IMR-90 (cell line): ENCODE measurements at regions not wholly inside any gene's neighbourhood (a gene's known extent, or its start where the extent isn't known, plus 50 kb on each side); places are given as distances from the start of the nearest gene placed in this dataset.

Experiments used
- ATAC-seq: fragments of 200-7000 bp; cut with Tn5 transposase; 2 replicates; pipeline ENCODE4 v1.9.1; 2020; ENCODE audit warnings: low read depth, mild to moderate bottlenecking, moderate library complexity
- BruUV-seq: library from RNA; stranded (reverse); fragments of 400-500 nt; replicated peaks from 2 replicates; lab custom pipeline; 2021; lab: Mats Ljungman, UMichigan
- CTCF ChIA-PET: fragments of 300-600 bp; formaldehyde crosslinking; extraction: SDS; loops from one replicate; lab custom pipeline; 2021; ENCODE audit warnings: antibody characterized with exemption; lab: Yijun Ruan, JAX
- POLR2A ChIA-PET: fragments of 300-600 bp; sonication (Branson Sonifier 250); formaldehyde crosslinking; loops from one replicate; lab custom pipeline; 2022; ENCODE audit warnings: antibody characterized with exemption; ENCODE audit not compliant: unreplicated experiment; lab: Charles Lee
- DNase-seq: peaks from one replicate; pipeline ENCODE4 v3.0.0; 2013
- H2AFZ ChIP-seq: replicated peaks from 2 replicates; pipeline ENCODE3; 2013; ENCODE audit warnings: low read length, mild to moderate bottlenecking; ENCODE audit not compliant: poor library complexity
- H2AK5ac ChIP-seq: 2 replicates; pipeline ENCODE4 v1.6.1; 2013; ENCODE audit warnings: low read depth, low read length, inconsistent platforms
- H2AK9ac ChIP-seq: replicated peaks from 2 replicates; pipeline ENCODE3; 2013; ENCODE audit warnings: mild to moderate bottlenecking, low read depth, low read length, moderate library complexity; ENCODE audit not compliant: poor library complexity
- H2BK120ac ChIP-seq: 2 replicates; pipeline ENCODE4 v1.6.1; 2013; ENCODE audit warnings: low read depth, low read length, inconsistent platforms
- H2BK15ac ChIP-seq: 3 replicates; pipeline ENCODE4 v1.6.1; 2013; ENCODE audit warnings: low read depth, low read length, inconsistent platforms
- H2BK20ac ChIP-seq: 2 replicates; pipeline ENCODE4 v1.6.1; 2013; ENCODE audit warnings: low read depth, mild to moderate bottlenecking, inconsistent platforms, low read length, moderate library complexity
- H2BK5ac ChIP-seq: 2 replicates; pipeline ENCODE4 v1.6.1; 2013; ENCODE audit warnings: mild to moderate bottlenecking, low read depth, low read length, inconsistent platforms; ENCODE audit not compliant: poor library complexity, severe bottlenecking
- H3K14ac ChIP-seq: replicated peaks from 2 replicates; pipeline ENCODE4 v1.6.1; 2013; ENCODE audit warnings: low read depth, low read length, inconsistent platforms
- H3K18ac ChIP-seq: 2 replicates; pipeline ENCODE4 v1.6.1; 2013; ENCODE audit warnings: low read depth, low read length, control low read depth
- H3K23ac ChIP-seq: 2 replicates; pipeline ENCODE4 v1.6.1; 2013; ENCODE audit warnings: low read depth, low read length, inconsistent platforms
- H3K27ac ChIP-seq: 2 replicates; pipeline ENCODE4 v1.5.1; 2013; ENCODE audit warnings: mild to moderate bottlenecking, control low read depth, low read length; ENCODE audit not compliant: insufficient read depth
- H3K27me3 ChIP-seq: 2 replicates; pipeline ENCODE4 v1.6.1; 2013; ENCODE audit warnings: low read length; ENCODE audit not compliant: control insufficient read depth, insufficient read depth
- H3K36me3 ChIP-seq: 2 replicates; pipeline ENCODE4 v1.6.1; 2013; ENCODE audit warnings: low read length, mixed read lengths; ENCODE audit not compliant: control insufficient read depth, insufficient read depth
- H3K4ac ChIP-seq: 2 replicates; pipeline ENCODE4 v1.6.1; 2013; ENCODE audit warnings: low read depth, low read length, inconsistent platforms
- H3K4me1 ChIP-seq: 2 replicates; pipeline ENCODE4 v1.6.1; 2013; ENCODE audit warnings: low read length, mixed read lengths; ENCODE audit not compliant: control insufficient read depth, insufficient read depth
- H3K4me2 ChIP-seq: 2 replicates; pipeline ENCODE4 v1.6.1; 2013; ENCODE audit warnings: low read depth, mild to moderate bottlenecking, control low read depth, low read length, moderate library complexity
- H3K4me3 ChIP-seq: 2 replicates; pipeline ENCODE4 v1.5.1; 2013; ENCODE audit warnings: low read depth, mild to moderate bottlenecking, control low read depth, low read length, moderate library complexity; ENCODE audit not compliant: insufficient read depth
- H3K56ac ChIP-seq: 2 replicates; pipeline ENCODE4 v1.6.1; 2013; ENCODE audit warnings: low read length, inconsistent platforms; ENCODE audit not compliant: insufficient read depth; ENCODE audit errors: extremely low read depth
- H3K79me1 ChIP-seq, 2 experiments: 2 replicates each; pipeline ENCODE4 v1.6.1; 2013; ENCODE audit warnings: low read length in 2 of 2, inconsistent platforms in 1 of 2, low read depth in 1 of 2
- H3K9ac ChIP-seq: 2 replicates; pipeline ENCODE4 v1.6.1; 2013; ENCODE audit warnings: low read depth, low read length, control low read depth
- H3K9me1 ChIP-seq: 2 replicates; pipeline ENCODE4 v1.6.1; 2013; ENCODE audit warnings: low read length, inconsistent platforms; ENCODE audit not compliant: insufficient read depth
- H3K9me3 ChIP-seq: 2 replicates; pipeline ENCODE4 v1.6.1; 2013; ENCODE audit warnings: low read length; ENCODE audit not compliant: control insufficient read depth, insufficient read depth
- H4K20me1 ChIP-seq: 2 replicates; pipeline ENCODE4 v1.6.1; 2013; ENCODE audit warnings: low read length, inconsistent platforms; ENCODE audit not compliant: insufficient read depth
- H4K5ac ChIP-seq: 2 replicates; pipeline ENCODE4 v1.6.1; 2013; ENCODE audit warnings: mild to moderate bottlenecking, low read depth, low read length, control low read depth
- H4K8ac ChIP-seq, 2 experiments: 2 replicates each; pipeline ENCODE4 v1.6.1; 2013; ENCODE audit warnings: low read depth in 2 of 2, low read length in 2 of 2, control low read depth in 1 of 2, inconsistent platforms in 1 of 2
- H4K91ac ChIP-seq: 2 replicates; pipeline ENCODE4 v1.6.1; 2013; ENCODE audit warnings: low read depth, low read length, inconsistent platforms; ENCODE audit not compliant: insufficient read depth
- BHLHE40 ChIP-seq: fragments of 150-350 bp; IDR thresholded peaks from 2 replicates; pipeline ENCODE4 v1.6.1; 2016; ENCODE audit warnings: mild to moderate bottlenecking, low read depth, low read length
- CEBPB ChIP-seq: IDR thresholded peaks from 2 replicates; pipeline ENCODE4 v1.6.1; 2012; ENCODE audit warnings: low read depth, low read length, improper control_type of control experiment
- CHD1 ChIP-seq: IDR thresholded peaks from 2 replicates; pipeline ENCODE4 v1.6.1; 2012; ENCODE audit warnings: low read depth, low read length, improper control_type of control experiment
- CTCF ChIP-seq: conservative IDR thresholded peaks from 2 replicates; pipeline ENCODE4 v1.5.1; 2012; ENCODE audit warnings: mild to moderate bottlenecking, low read depth, low read length, improper control_type of control experiment
- FOS ChIP-seq: fragments of 150-350 bp; IDR thresholded peaks from 2 replicates; pipeline ENCODE4 v1.6.1; 2016; ENCODE audit warnings: low read depth, low read length
- MAFK ChIP-seq: IDR thresholded peaks from 2 replicates; pipeline ENCODE4 v1.6.1; 2012; ENCODE audit warnings: low read depth, low read length, improper control_type of control experiment
- MAZ ChIP-seq: IDR thresholded peaks from 2 replicates; pipeline ENCODE4 v1.6.1; 2012; ENCODE audit warnings: low read depth, mild to moderate bottlenecking, low read length, improper control_type of control experiment, moderate library complexity, borderline replicate concordance
- MXI1 ChIP-seq: IDR thresholded peaks from 2 replicates; pipeline ENCODE4 v1.6.1; 2012; ENCODE audit warnings: low read depth, mild to moderate bottlenecking, low read length, moderate library complexity, borderline replicate concordance
- NFE2L2 ChIP-seq: fragments of 150-350 bp; IDR thresholded peaks from 2 replicates; pipeline ENCODE4 v1.6.1; 2016; ENCODE audit warnings: low read depth, mild to moderate bottlenecking, low read length
- POLR2A ChIP-seq: IDR thresholded peaks from 2 replicates; pipeline ENCODE4 v1.6.1; 2012; ENCODE audit warnings: mild to moderate bottlenecking, low read depth, low read length
- RAD21 ChIP-seq: IDR thresholded peaks from 2 replicates; pipeline ENCODE4 v1.6.1; 2012; ENCODE audit warnings: low read length, improper control_type of control experiment
- RCOR1 ChIP-seq: IDR thresholded peaks from 2 replicates; pipeline ENCODE4 v1.6.1; 2012; ENCODE audit warnings: mild to moderate bottlenecking, low read length, improper control_type of control experiment; ENCODE audit not compliant: insufficient replicate concordance
- RFX5 ChIP-seq: IDR thresholded peaks from 2 replicates; pipeline ENCODE4 v1.8.0; 2012; ENCODE audit warnings: low read depth, mild to moderate bottlenecking, low read length, moderate library complexity
- SMC3 ChIP-seq: fragments of 150-350 bp; IDR thresholded peaks from 2 replicates; pipeline ENCODE4 v1.6.1; 2016; ENCODE audit warnings: low read depth, mild to moderate bottlenecking, antibody characterized with exemption, low read length, moderate library complexity
- WGBS, 2 experiments: methylation state at CpG; one replicate each; pipeline versions ENCODE4 v1.1.5 to v1.1.7; 2013; ENCODE audit warnings: missing lambda C conversion rate in 2 of 2; ENCODE audit not compliant: insufficient read length in 1 of 2; ENCODE audit errors: extremely low coverage in 2 of 2; 5-methylcytosine and 5-hydroxymethylcytosine counted together
- dilution Hi-C: fragments of 300-500 bp; cut with HindIII; formaldehyde crosslinking; loops from one replicate; pipeline ENCODE4 v1.14.3; 2018; ENCODE audit warnings: low sequenced_read_pairs; ENCODE audit not compliant: unreplicated experiment
- in situ Hi-C: fragments of 300-500 bp; cut with MboI; formaldehyde crosslinking; loops from 3 replicates; pipeline ENCODE4 v1.14.3; 2019; ENCODE audit warnings: low sequenced_read_pairs, inconsistent platforms, mixed read lengths
- intact Hi-C: fragments of 100-400 bp; cut with micrococcal nuclease; formaldehyde crosslinking; loops from 2 replicates; pipeline ENCODE4 v1.10.0; 2022
- TF ChIP-seq, protein P1 (sequence below): fragments of 150-350 bp; IDR thresholded peaks from 2 replicates; pipeline ENCODE4 v1.6.1; 2016; ENCODE audit warnings: low read depth, mild to moderate bottlenecking, low read length, moderate library complexity, borderline replicate concordance
- TF ChIP-seq, protein P2 (sequence below): fragments of 150-350 bp; IDR thresholded peaks from 2 replicates; pipeline ENCODE4 v1.6.1; 2017; ENCODE audit warnings: mild to moderate bottlenecking, antibody characterized with exemption, low read length, low read depth

DNA sequence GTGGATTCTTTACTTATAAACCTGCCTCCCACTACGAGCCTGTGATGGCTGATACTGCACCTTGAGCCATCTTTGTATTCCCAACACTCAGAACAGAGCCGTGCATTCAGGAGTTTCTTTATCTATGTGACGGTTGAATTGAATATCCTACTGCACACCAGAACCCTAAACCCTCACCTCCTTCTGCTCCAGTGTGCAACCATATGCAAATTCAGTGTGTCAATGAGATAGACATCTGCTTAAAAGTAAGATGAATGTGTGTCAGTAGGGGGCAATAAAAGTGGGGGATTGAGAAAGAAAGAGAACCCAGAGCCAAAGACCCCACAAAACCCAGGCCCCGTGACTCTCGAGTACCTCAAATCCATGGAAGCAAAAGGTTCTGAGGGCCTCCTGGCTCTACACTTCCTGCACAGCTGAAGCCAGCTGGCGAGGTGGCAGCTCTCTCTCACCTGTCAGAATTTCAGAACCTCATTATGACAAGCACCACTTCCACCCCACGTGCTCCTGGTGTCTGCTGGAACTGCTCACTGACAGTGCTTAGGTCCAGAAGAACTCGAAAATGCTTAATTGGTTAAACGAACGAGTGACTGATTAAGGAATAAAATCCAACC is 143.3 kb upstream of the GPR26 start:
- in situ Hi-C loops = no loop called here

More for the DNA sequence above, 143.3 kb upstream of the GPR26 start:
- no peak overlapping the region for H2BK20ac ChIP-seq
- no peaks in the 10 kb centered on the region for H3K79me1 ChIP-seq
- no peak overlapping the region for H3K9ac ChIP-seq
- no peak for DNase-seq
- BruUV-seq = no TSS peak
- no peak for TF ChIP-seq SMC3
- no peak for TF ChIP-seq MAFK
- TF ChIP-seq FOS = no peak
- TF ChIP-seq, protein P1, sequence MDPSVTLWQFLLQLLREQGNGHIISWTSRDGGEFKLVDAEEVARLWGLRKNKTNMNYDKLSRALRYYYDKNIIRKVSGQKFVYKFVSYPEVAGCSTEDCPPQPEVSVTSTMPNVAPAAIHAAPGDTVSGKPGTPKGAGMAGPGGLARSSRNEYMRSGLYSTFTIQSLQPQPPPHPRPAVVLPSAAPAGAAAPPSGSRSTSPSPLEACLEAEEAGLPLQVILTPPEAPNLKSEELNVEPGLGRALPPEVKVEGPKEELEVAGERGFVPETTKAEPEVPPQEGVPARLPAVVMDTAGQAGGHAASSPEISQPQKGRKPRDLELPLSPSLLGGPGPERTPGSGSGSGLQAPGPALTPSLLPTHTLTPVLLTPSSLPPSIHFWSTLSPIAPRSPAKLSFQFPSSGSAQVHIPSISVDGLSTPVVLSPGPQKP = no peak
- TF ChIP-seq NFE2L2 = no peak
- TF ChIP-seq RFX5 = no peak
- TF ChIP-seq RAD21 = no peak
- TF ChIP-seq, protein P2, sequence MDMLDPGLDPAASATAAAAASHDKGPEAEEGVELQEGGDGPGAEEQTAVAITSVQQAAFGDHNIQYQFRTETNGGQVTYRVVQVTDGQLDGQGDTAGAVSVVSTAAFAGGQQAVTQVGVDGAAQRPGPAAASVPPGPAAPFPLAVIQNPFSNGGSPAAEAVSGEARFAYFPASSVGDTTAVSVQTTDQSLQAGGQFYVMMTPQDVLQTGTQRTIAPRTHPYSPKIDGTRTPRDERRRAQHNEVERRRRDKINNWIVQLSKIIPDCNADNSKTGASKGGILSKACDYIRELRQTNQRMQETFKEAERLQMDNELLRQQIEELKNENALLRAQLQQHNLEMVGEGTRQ = no peak
- TF ChIP-seq MAZ = no peak
- no peak for TF ChIP-seq CTCF
- TF ChIP-seq BHLHE40 = no peak
- no peak for TF ChIP-seq MXI1
- no peak for TF ChIP-seq POLR2A
- no peak for TF ChIP-seq RCOR1
- no peak for TF ChIP-seq CEBPB
- no peak for TF ChIP-seq CHD1
- no peak overlapping the region for H2AK9ac ChIP-seq
- no peak overlapping the region for H2BK5ac ChIP-seq
- no peaks in the 10 kb centered on the region for H3K36me3 ChIP-seq
- no peaks in the 10 kb centered on the region for H3K9me1 ChIP-seq
- H4K8ac ChIP-seq = no peak overlapping the region
- H3K4me2 ChIP-seq = no peak overlapping the region
- no peak overlapping the region for H2BK120ac ChIP-seq
- H3K23ac ChIP-seq = no peak overlapping the region
- H3K4me3 ChIP-seq = no peak overlapping the region
- H3K27ac ChIP-seq = no peak overlapping the region
- no peak overlapping the region for H3K56ac ChIP-seq
- ChIA-PET CTCF (no interaction called here), POLR2A (no interaction called here)
- H4K91ac ChIP-seq = no peak overlapping the region
- no peak overlapping the region for H2AK5ac ChIP-seq
- H4K20me1 ChIP-seq = no peaks in the 10 kb centered on the region
- no peak for ATAC-seq
- WGBS, 2 experiments = 60% methylated on average over 1 of the region's 10 CpGs; no CpG with 5 or more reads in 1 of the 2 experiments
- H3K27me3 ChIP-seq = no peaks in the 10 kb centered on the region
- H3K9me3 ChIP-seq = peaks cover 34% of the 10 kb centered on the region
- no peaks in the 10 kb centered on the region for H3K4me1 ChIP-seq
- no peak overlapping the region for H3K18ac ChIP-seq
- no peak overlapping the region for H4K5ac ChIP-seq
- H2AFZ ChIP-seq = no peak overlapping the region
- no peak overlapping the region for H3K14ac ChIP-seq
- H3K4ac ChIP-seq = no peak overlapping the region
- dilution Hi-C loops (no loop called here), intact Hi-C loops (no loop called here)
- no peak overlapping the region for H2BK15ac ChIP-seq
